HL-60 (cell line): ENCODE measurements at regions not wholly inside any gene's neighbourhood (a gene's known extent, or its start where the extent isn't known, plus 50 kb on each side); places are given as distances from the start of the nearest gene placed in this dataset.

Experiments used
- DNase-seq, 2 experiments: peaks; one replicate each; pipeline ENCODE4 v3.0.0-alpha.2; 2010 to 2020; ENCODE audit warnings: low read depth in 1 of 2, low spot score in 1 of 2
- H3K27ac ChIP-seq: fragments of 250-450 bp; sonication (Bioruptor Pico); replicated peaks from 2 replicates; pipeline ENCODE4 v1.5.1; 2020; ENCODE audit warnings: mild to moderate bottlenecking, moderate library complexity
- H3K27me3 ChIP-seq: fragments of 250-450 bp; sonication (Bioruptor Pico); 2 replicates; pipeline ENCODE4 v1.5.1; 2021; ENCODE audit warnings: mild to moderate bottlenecking, moderate library complexity; ENCODE audit not compliant: insufficient read depth, poor library complexity, severe bottlenecking
- H3K4me3 ChIP-seq: replicated peaks from 2 replicates; pipeline ENCODE4 v1.5.1; 2011; ENCODE audit warnings: mild to moderate bottlenecking, control low read depth, low read length; ENCODE audit not compliant: insufficient read depth
- CTCF ChIP-seq: IDR thresholded peaks from one replicate; pipeline ENCODE4 v1.5.1; 2011; ENCODE audit warnings: low read length, control low read depth, inconsistent platforms; ENCODE audit not compliant: insufficient read depth
- GABPA ChIP-seq: IDR thresholded peaks from 2 replicates; pipeline ENCODE4 v1.6.1; 2012; ENCODE audit warnings: low read depth
- POLR2AphosphoS5 ChIP-seq: IDR thresholded peaks from 2 replicates; pipeline ENCODE4 v1.6.1; 2012; ENCODE audit warnings: low read depth
- REST ChIP-seq: IDR thresholded peaks from 2 replicates; pipeline ENCODE4 v1.6.1; 2012; ENCODE audit warnings: low read depth; ENCODE audit not compliant: insufficient replicate concordance
- SPI1 ChIP-seq: IDR thresholded peaks from 2 replicates; pipeline ENCODE4 v1.6.1; 2012; ENCODE audit warnings: low read depth, mild to moderate bottlenecking, borderline replicate concordance

GRCh38 chr3:80157546-80157945, 389.7 kb upstream of the ROBO1 start:
- no peak for DNase-seq
- TF ChIP-seq REST (no peak), SPI1 (no peak), POLR2AphosphoS5 (no peak), CTCF (no peak), GABPA (no peak)

GRCh38 chr3:80152692-80153091, 384.9 kb upstream of the ROBO1 start:
- TF ChIP-seq POLR2AphosphoS5 (no peak), REST (peak; percentile 82)
- H3K27me3 ChIP-seq = no peaks in the 10 kb centered on the region
- no peak overlapping the region for H3K4me3 ChIP-seq
- no peak overlapping the region for H3K27ac ChIP-seq
- DNase-seq = no peak

More at GRCh38 chr3:80157546-80157945, 389.7 kb upstream of the ROBO1 start:
- no peak overlapping the region for H3K27ac ChIP-seq
- H3K27me3 ChIP-seq = no peaks in the 10 kb centered on the region
- no peak overlapping the region for H3K4me3 ChIP-seq

- H3K27me3 ChIP-seq = no peaks in the 10 kb centered on the region
- TF ChIP-seq REST (no peak), SPI1 (no peak), GABPA (no peak), CTCF (no peak), POLR2AphosphoS5 (no peak)
- H3K4me3 ChIP-seq = no peak overlapping the region
- no peak for DNase-seq
- no peak overlapping the region for H3K27ac ChIP-seq
These were observed 374.9 kb upstream of the ROBO1 start for GRCh38 chr3:80142714-80143113.

DNA sequence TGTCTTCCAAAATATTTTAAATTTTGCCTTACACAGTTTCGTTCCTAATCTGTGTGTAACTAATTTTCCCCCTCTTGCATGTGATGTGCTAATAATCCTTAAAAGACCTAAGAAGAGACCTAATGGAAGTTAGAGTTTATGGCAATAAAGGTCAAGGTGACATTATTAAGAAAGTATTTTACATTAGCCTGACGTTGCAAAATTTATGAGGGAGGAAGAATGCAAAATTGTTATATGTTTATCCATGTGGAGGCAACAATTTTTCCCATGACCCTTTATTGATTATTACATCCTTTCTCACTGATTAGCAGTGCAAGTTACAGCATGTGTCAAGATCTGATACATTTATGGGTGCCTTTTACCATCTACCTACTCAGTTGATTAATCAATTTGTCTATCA, 373.8 kb upstream of the ROBO1 start:
- H3K27me3 ChIP-seq = no peaks in the 10 kb centered on the region
- H3K4me3 ChIP-seq = no peak overlapping the region
- DNase-seq = no peak

More for the DNA sequence above, 373.8 kb upstream of the ROBO1 start:
- TF ChIP-seq REST (no peak), GABPA (no peak), SPI1 (no peak), CTCF (no peak), POLR2AphosphoS5 (no peak)
- H3K27ac ChIP-seq = no peak overlapping the region
